PC-9 (cell line): ENCODE measurements at regions not wholly inside any gene's neighbourhood (a gene's known extent, or its start where the extent isn't known, plus 50 kb on each side); places are given as distances from the start of the nearest gene placed in this dataset.

Experiments used
- BruUV-seq: library from RNA; stranded (reverse); fragments of 400-500 nt; replicated peaks from 2 replicates; lab custom pipeline; 2021; lab: Mats Ljungman, UMichigan
- CTCF ChIA-PET: fragments of 300-600 bp; sonication (Branson Sonifier 250); formaldehyde crosslinking; loops from one replicate; lab custom pipeline; 2022; ENCODE audit warnings: antibody characterized with exemption; lab: Charles Lee
- POLR2A ChIA-PET: fragments of 300-600 bp; sonication (Branson Sonifier 250); formaldehyde crosslinking; loops from one replicate; lab custom pipeline; 2022; ENCODE audit warnings: antibody characterized with exemption; ENCODE audit not compliant: unreplicated experiment; lab: Charles Lee
- DNase-seq, 2 experiments: peaks; one replicate each; pipeline versions ENCODE4 v3.0.0 to v3.0.0-alpha.2; 2015 to 2022; ENCODE audit warnings: mixed read lengths in 1 of 2
- H2AFZ ChIP-seq: fragments of 200-600 bp; sonication (generic); 2 replicates; pipeline ENCODE4 v1.8.1; 2017; ENCODE audit warnings: antibody characterized with exemption
- H3F3A ChIP-seq: fragments of 200-600 bp; sonication (generic); 2 replicates; pipeline ENCODE4 v1.8.1; 2017; ENCODE audit warnings: antibody characterized with exemption, mild to moderate bottlenecking, low read depth; ENCODE audit not compliant: insufficient read depth
- H3K27ac ChIP-seq: fragments of 200-600 bp; sonication (generic); 2 replicates; pipeline ENCODE4 v1.6.1; 2016; ENCODE audit warnings: mixed run types
- H3K27me3 ChIP-seq: fragments of 200-600 bp; sonication (generic); 2 replicates; pipeline ENCODE4 v1.6.1; 2016; ENCODE audit warnings: low read depth, mixed run types; ENCODE audit not compliant: insufficient read depth
- H3K36me3 ChIP-seq: fragments of 200-600 bp; sonication (generic); 2 replicates; pipeline ENCODE4 v1.6.1; 2016; ENCODE audit warnings: low read depth, mixed run types
- H3K4me1 ChIP-seq: fragments of 200-600 bp; sonication (generic); replicated peaks from 2 replicates; pipeline ENCODE4 v1.6.1; 2016; ENCODE audit warnings: mixed run types; ENCODE audit not compliant: insufficient read depth
- H3K4me2 ChIP-seq: fragments of 200-600 bp; sonication (generic); 2 replicates; pipeline ENCODE4 v1.6.1; 2017; ENCODE audit warnings: mixed run types
- H3K4me3 ChIP-seq: fragments of 200-600 bp; sonication (generic); 2 replicates; pipeline ENCODE4 v1.6.1; 2016; ENCODE audit warnings: mixed run types
- H3K79me2 ChIP-seq: fragments of 200-600 bp; sonication (generic); 2 replicates; pipeline ENCODE4 v1.6.1; 2017; ENCODE audit warnings: low read depth, mixed run types
- H3K9me2 ChIP-seq: fragments of 200-600 bp; sonication (generic); 2 replicates; pipeline ENCODE4 v1.8.1; 2017; ENCODE audit warnings: mild to moderate bottlenecking; ENCODE audit not compliant: insufficient read depth
- H3K9me3 ChIP-seq: fragments of 200-600 bp; sonication (generic); 2 replicates; pipeline ENCODE4 v1.8.1; 2016; ENCODE audit warnings: low read depth; ENCODE audit not compliant: insufficient read depth
- H4K20me1 ChIP-seq: fragments of 200-600 bp; sonication (generic); 2 replicates; pipeline ENCODE4 v1.8.1; 2017; ENCODE audit not compliant: insufficient read depth
- EZH2 ChIP-seq: fragments of 200-600 bp; sonication (generic); IDR thresholded peaks from 2 replicates; pipeline ENCODE4 v1.8.0; 2017; ENCODE audit warnings: antibody characterized with exemption, low read depth
- intact Hi-C: fragments of 100-400 bp; cut with micrococcal nuclease; formaldehyde crosslinking; loops from one replicate; pipeline ENCODE4 v1.10.0; 2022; ENCODE audit not compliant: unreplicated experiment
- TF ChIP-seq, protein P1 (sequence below): fragments of 200-600 bp; sonication (generic); conservative IDR thresholded peaks from 2 replicates; pipeline ENCODE4 v1.6.1; 2017; ENCODE audit warnings: mixed run types, antibody characterized with exemption, mild to moderate bottlenecking, moderate library complexity

DNA sequence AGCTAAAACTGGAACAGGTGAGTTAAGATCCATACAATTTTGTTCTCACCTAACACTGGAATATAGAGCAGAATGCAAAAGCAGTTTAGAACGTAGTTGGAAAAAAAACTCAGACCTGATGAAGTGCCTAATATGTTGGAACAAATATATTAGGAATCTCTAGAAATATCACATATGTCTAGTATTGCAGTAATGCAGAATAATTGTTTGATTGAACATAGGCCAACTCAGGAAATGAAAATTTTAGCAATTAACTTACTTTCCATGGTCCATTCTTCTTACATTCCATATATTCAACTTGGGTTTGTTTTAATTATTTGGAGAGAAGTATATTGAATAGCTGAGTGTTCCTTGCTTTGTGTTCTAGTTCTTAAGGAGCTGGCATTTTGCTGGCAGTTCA lies 111.8 kb upstream of the ADAMTSL1 start:
- no peaks in the 10 kb centered on the region for H3K27me3 ChIP-seq
- intact Hi-C loops = no loop called here
- H4K20me1 ChIP-seq = no peaks in the 10 kb centered on the region
- H3F3A ChIP-seq = no peaks in the 10 kb centered on the region
- ChIA-PET POLR2A (no interaction called here), CTCF (no interaction called here)
- no peak overlapping the region for H2AFZ ChIP-seq
- no peak overlapping the region for H3K4me2 ChIP-seq
- no peaks in the 10 kb centered on the region for H3K9me3 ChIP-seq
- BruUV-seq = no TSS peak
- H3K4me3 ChIP-seq = no peak overlapping the region
- no peak overlapping the region for H3K27ac ChIP-seq
- TF ChIP-seq EZH2 = no peak
- TF ChIP-seq, protein P1, sequence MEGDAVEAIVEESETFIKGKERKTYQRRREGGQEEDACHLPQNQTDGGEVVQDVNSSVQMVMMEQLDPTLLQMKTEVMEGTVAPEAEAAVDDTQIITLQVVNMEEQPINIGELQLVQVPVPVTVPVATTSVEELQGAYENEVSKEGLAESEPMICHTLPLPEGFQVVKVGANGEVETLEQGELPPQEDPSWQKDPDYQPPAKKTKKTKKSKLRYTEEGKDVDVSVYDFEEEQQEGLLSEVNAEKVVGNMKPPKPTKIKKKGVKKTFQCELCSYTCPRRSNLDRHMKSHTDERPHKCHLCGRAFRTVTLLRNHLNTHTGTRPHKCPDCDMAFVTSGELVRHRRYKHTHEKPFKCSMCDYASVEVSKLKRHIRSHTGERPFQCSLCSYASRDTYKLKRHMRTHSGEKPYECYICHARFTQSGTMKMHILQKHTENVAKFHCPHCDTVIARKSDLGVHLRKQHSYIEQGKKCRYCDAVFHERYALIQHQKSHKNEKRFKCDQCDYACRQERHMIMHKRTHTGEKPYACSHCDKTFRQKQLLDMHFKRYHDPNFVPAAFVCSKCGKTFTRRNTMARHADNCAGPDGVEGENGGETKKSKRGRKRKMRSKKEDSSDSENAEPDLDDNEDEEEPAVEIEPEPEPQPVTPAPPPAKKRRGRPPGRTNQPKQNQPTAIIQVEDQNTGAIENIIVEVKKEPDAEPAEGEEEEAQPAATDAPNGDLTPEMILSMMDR = no peak
- H3K36me3 ChIP-seq = no peaks in the 10 kb centered on the region
- H3K79me2 ChIP-seq = no peaks in the 10 kb centered on the region
- no peak for DNase-seq
- no peaks in the 10 kb centered on the region for H3K9me2 ChIP-seq
- no peaks in the 10 kb centered on the region for H3K4me1 ChIP-seq

DNA sequence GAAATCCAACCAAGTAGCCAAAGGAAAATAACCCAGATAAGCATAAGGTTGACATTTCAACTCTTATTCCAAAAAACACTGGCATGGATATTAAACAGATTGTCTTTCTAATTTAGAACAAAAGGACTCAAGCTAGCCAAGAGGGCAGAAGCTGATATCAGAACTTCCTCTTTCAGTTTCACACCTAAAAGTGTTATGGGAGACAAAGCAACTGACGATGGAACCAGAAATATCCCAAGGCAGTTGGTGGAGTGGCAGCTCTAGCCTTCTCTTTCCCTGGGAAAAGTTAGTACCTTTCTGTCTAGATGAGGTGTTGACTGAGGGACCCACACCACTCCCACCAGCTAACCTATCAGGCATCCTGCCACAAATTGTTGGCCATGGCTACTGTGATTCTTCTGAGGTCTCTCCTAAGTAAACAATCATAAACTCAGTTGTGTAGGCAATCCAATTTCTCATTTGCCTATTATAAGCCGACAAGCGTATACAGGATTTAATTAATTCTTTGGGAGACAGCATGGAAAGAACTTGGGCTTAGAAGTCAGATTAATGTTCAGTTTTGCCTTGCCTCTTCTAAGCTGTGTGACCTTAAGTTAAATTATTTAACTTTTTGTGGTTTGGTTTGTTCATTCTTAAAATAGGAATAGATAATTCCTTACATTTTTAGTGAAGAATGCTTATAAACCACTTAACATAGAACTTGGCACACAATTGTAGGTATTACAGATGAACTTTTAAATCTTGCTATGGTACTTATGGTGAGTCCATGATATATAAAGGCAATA lies 110.9 kb upstream of the ADAMTSL1 start:
- Histone ChIP-seq H3K4me2 (no peak overlapping the region), H3K4me3 (no peak overlapping the region), H3K79me2 (no peaks in the 10 kb centered on the region), H3F3A (no peaks in the 10 kb centered on the region), H3K4me1 (no peaks in the 10 kb centered on the region), H3K27me3 (no peaks in the 10 kb centered on the region), H3K36me3 (no peaks in the 10 kb centered on the region), H2AFZ (no peak overlapping the region), H3K9me2 (no peaks in the 10 kb centered on the region), H4K20me1 (no peaks in the 10 kb centered on the region), H3K27ac (no peak overlapping the region), H3K9me3 (no peaks in the 10 kb centered on the region)
- POLR2A ChIA-PET = interaction anchor here (0.6 kb wide), 1 partner anchor 17 kb away, joined by 7 read pairs; no protein-coding TSS in a partner anchor
- BruUV-seq = no TSS peak
- CTCF ChIA-PET = no interaction called here
- TF ChIP-seq EZH2 = no peak
- TF ChIP-seq, protein P1 = no peak
- no peak for DNase-seq
- intact Hi-C loops = no loop called here

DNA sequence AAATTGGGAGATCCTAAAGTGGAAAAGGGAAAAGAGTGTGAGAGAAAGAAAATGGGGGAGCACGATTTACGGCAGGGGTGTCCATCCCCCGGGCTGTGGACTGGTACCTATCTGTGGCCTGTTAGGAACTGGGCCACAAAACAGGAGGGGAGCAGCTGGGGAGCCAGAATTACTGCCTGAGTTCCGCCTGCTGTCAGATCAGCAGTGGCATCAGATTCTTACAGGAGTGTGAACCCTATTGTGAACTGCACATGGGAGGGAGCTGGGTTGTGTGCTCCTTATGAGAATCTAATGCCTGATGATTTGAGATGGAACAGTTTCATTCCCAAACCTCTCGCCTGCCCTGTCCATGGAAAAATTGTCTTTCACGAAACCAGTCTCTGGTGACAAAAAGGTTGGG lies 108.3 kb upstream of the ADAMTSL1 start:
- no TSS peak for BruUV-seq
- no peak overlapping the region for H3K4me3 ChIP-seq
- TF ChIP-seq, protein P1 = no peak
- TF ChIP-seq EZH2 = no peak
- H3K9me3 ChIP-seq = no peaks in the 10 kb centered on the region
- CTCF ChIA-PET = no interaction called here
- no peaks in the 10 kb centered on the region for H3K27me3 ChIP-seq
- no peak overlapping the region for H2AFZ ChIP-seq
- POLR2A ChIA-PET = no interaction called here
- no peak for DNase-seq
- H3K9me2 ChIP-seq = no peaks in the 10 kb centered on the region
- no peaks in the 10 kb centered on the region for H3K79me2 ChIP-seq
- intact Hi-C loops = no loop called here
- no peak overlapping the region for H3K4me2 ChIP-seq
- no peaks in the 10 kb centered on the region for H3F3A ChIP-seq
- H3K36me3 ChIP-seq = no peaks in the 10 kb centered on the region
- no peaks in the 10 kb centered on the region for H3K4me1 ChIP-seq
- H4K20me1 ChIP-seq = no peaks in the 10 kb centered on the region
- no peak overlapping the region for H3K27ac ChIP-seq
